ENCODE measurements at regions not wholly inside any gene's neighbourhood (a gene's known extent, or its start where the extent isn't known, plus 50 kb on each side); places are given as distances from the start of the nearest gene placed in this dataset.

GRCh38 chr18:44411976-44412375 lies 268.7 kb upstream of the SETBP1 start:
- Histone ChIP-seq H3K36me3 (ENCODE audit: control insufficient read depth, insufficient read depth, low read length) (no peaks in the 10 kb centered on the region), H3K27me3 (replicated peaks; ENCODE audit: control insufficient read depth, insufficient read depth, low read length) (no peaks in the 10 kb centered on the region), H3K4me3 (replicated peaks; ENCODE audit: low read depth, low read length) (no peak overlapping the region)
- TF ChIP-seq CTCF (IDR thresholded peaks at IDR 0.05; ENCODE audit: insufficient read depth, low read length, poor library complexity, severe bottlenecking) = no peak
- no peak for DNase-seq (ENCODE audit: extremely low read depth, insufficient read length)

GRCh38 chr18:44423814-44424644 lies 256.7 kb upstream of the SETBP1 start:
- H3K36me3 ChIP-seq (ENCODE audit: control insufficient read depth, insufficient read depth, low read length) = no peaks in the 10 kb centered on the region
- no peak for TF ChIP-seq CTCF (IDR thresholded peaks at IDR 0.05; ENCODE audit: insufficient read depth, low read length, poor library complexity, severe bottlenecking)
- H3K27me3 ChIP-seq (replicated peaks; ENCODE audit: control insufficient read depth, insufficient read depth, low read length) = no peaks in the 10 kb centered on the region
- DNase-seq (ENCODE audit: extremely low read depth, insufficient read length) = no peak
- no peak overlapping the region for H3K4me3 ChIP-seq (replicated peaks; ENCODE audit: low read depth, low read length)

GRCh38 chr18:44424645-44425035 lies 256.0 kb upstream of the SETBP1 start:
- no peak for TF ChIP-seq CTCF (IDR thresholded peaks at IDR 0.05; ENCODE audit: insufficient read depth, low read length, poor library complexity, severe bottlenecking)
- DNase-seq (ENCODE audit: extremely low read depth, insufficient read length) = no peak
- Histone ChIP-seq H3K36me3 (ENCODE audit: control insufficient read depth, insufficient read depth, low read length) (no peaks in the 10 kb centered on the region), H3K27me3 (replicated peaks; ENCODE audit: control insufficient read depth, insufficient read depth, low read length) (no peaks in the 10 kb centered on the region), H3K4me3 (replicated peaks; ENCODE audit: low read depth, low read length) (no peak overlapping the region)

- H3K4me3 ChIP-seq (replicated peaks; ENCODE audit: low read depth, low read length) = no peak overlapping the region
- TF ChIP-seq CTCF (IDR thresholded peaks at IDR 0.05; ENCODE audit: insufficient read depth, low read length, poor library complexity, severe bottlenecking) = no peak
- H3K27me3 ChIP-seq (replicated peaks; ENCODE audit: control insufficient read depth, insufficient read depth, low read length) = no peaks in the 10 kb centered on the region
- no peak for DNase-seq (ENCODE audit: extremely low read depth, insufficient read length)
- no peaks in the 10 kb centered on the region for H3K36me3 ChIP-seq (ENCODE audit: control insufficient read depth, insufficient read depth, low read length)
Observed at GRCh38 chr18:44425161-44425560, 255.5 kb upstream of the SETBP1 start.

- DNase-seq (ENCODE audit: extremely low read depth, insufficient read length) = no peak
- H3K36me3 ChIP-seq (ENCODE audit: control insufficient read depth, insufficient read depth, low read length) = no peaks in the 10 kb centered on the region
Observed at GRCh38 chr18:44437603-44438002, 243.1 kb upstream of the SETBP1 start.

More at GRCh38 chr18:44437603-44438002, 243.1 kb upstream of the SETBP1 start:
- no peaks in the 10 kb centered on the region for H3K27me3 ChIP-seq (replicated peaks; ENCODE audit: control insufficient read depth, insufficient read depth, low read length)
- no peak overlapping the region for H3K4me3 ChIP-seq (replicated peaks; ENCODE audit: low read depth, low read length)
- TF ChIP-seq CTCF (IDR thresholded peaks at IDR 0.05; ENCODE audit: insufficient read depth, low read length, poor library complexity, severe bottlenecking) = no peak

Measured in GM06990 (cell line).